ENCODE measurements at regions not wholly inside any gene's neighbourhood (a gene's known extent, or its start where the extent isn't known, plus 50 kb on each side); places are given as distances from the start of the nearest gene placed in this dataset.

- no peak for TF ChIP-seq CTCF (IDR thresholded peaks at IDR 0.05)
- TF ChIP-seq POLR2A (IDR thresholded peaks at IDR 0.05) = no peak
Observed at GRCh38 chr13:27358420-27358819, 66.0 kb upstream of the GTF3A start.
